ENCODE measurements at regions not wholly inside any gene's neighbourhood (a gene's known extent, or its start where the extent isn't known, plus 50 kb on each side); places are given as distances from the start of the nearest gene placed in this dataset.
"Not testable (repeated sequence)": the region's sequence is repeated elsewhere in the genome, so short reads cannot be mapped to it uniquely, and the experiment has no call there.

- DNase-seq (ENCODE audit: low read depth) = no peak
Measured at GRCh38 chr2:78145395-78145996, 623.3 kb upstream of the LRRTM4 start.

- no peak for DNase-seq (ENCODE audit: low read depth)
Measured at GRCh38 chr2:78145997-78146722, 624.0 kb upstream of the LRRTM4 start.

- no peak for DNase-seq (ENCODE audit: low read depth)
Measured at GRCh38 chr2:78147466-78147865, 625.3 kb upstream of the LRRTM4 start.

- DNase-seq (ENCODE audit: low read depth) = no peak
Measured at GRCh38 chr2:78154586-78154985, 632.4 kb upstream of the LRRTM4 start.

GRCh38 chr2:78162202-78162601 is 640.0 kb upstream of the LRRTM4 start:
- DNase-seq (ENCODE audit: low read depth) = no peak

- DNase-seq (ENCODE audit: low read depth) = not testable (repeated sequence)
Measured at GRCh38 chr2:78172157-78172556, 650.0 kb upstream of the LRRTM4 start.

GRCh38 chr2:78175645-78176044 is 653.5 kb upstream of the LRRTM4 start:
- DNase-seq (ENCODE audit: low read depth) = no peak

GRCh38 chr2:78201064-78201575 is 678.9 kb upstream of the LRRTM4 start:
- no peak for DNase-seq (ENCODE audit: low read depth)

GRCh38 chr2:78202366-78202765 is 680.2 kb upstream of the LRRTM4 start:
- DNase-seq (ENCODE audit: low read depth) = no peak

GRCh38 chr2:78202986-78203670 is 681.0 kb upstream of the LRRTM4 start:
- no peak for DNase-seq (ENCODE audit: low read depth)

- no peak for DNase-seq (ENCODE audit: low read depth)
Measured at GRCh38 chr2:78218066-78218465, 695.9 kb upstream of the LRRTM4 start.

GRCh38 chr2:78237704-78238103 is 715.5 kb upstream of the LRRTM4 start:
- no peak for DNase-seq (ENCODE audit: low read depth)

- DNase-seq (ENCODE audit: low read depth) = no peak
Measured at GRCh38 chr2:78245394-78246135, 723.4 kb upstream of the LRRTM4 start.

- no peak for DNase-seq (ENCODE audit: low read depth)
Measured at GRCh38 chr2:78251708-78252107, 729.5 kb upstream of the LRRTM4 start.

- no peak for DNase-seq (ENCODE audit: low read depth)
Measured at GRCh38 chr2:78260861-78261260, 738.7 kb upstream of the LRRTM4 start.

- DNase-seq (ENCODE audit: low read depth) = no peak
Measured at GRCh38 chr2:78261454-78261853, 739.3 kb upstream of the LRRTM4 start.

GRCh38 chr2:78262089-78262488 is 739.9 kb upstream of the LRRTM4 start:
- DNase-seq (ENCODE audit: low read depth) = not testable (repeated sequence)

- no peak for DNase-seq (ENCODE audit: low read depth)
Measured at GRCh38 chr2:78262713-78263375, 740.7 kb upstream of the LRRTM4 start.

GRCh38 chr2:78263571-78263970 is 741.4 kb upstream of the LRRTM4 start:
- no peak for DNase-seq (ENCODE audit: low read depth)

- DNase-seq (ENCODE audit: low read depth) = no peak
Measured at GRCh38 chr2:78264130-78264529, 742.0 kb upstream of the LRRTM4 start.

- no peak for DNase-seq (ENCODE audit: low read depth)
Measured at GRCh38 chr2:78281164-78281563, 744.3 kb upstream of the REG3G start.
